H9 (cell line): ENCODE measurements at regions not wholly inside any gene's neighbourhood (a gene's known extent, or its start where the extent isn't known, plus 50 kb on each side); places are given as distances from the start of the nearest gene placed in this dataset.

Source experiments
- DNase-seq: peaks from one replicate; pipeline ENCODE4 v3.0.0-alpha.2; 2017
- H2AFZ ChIP-seq: one replicate; pipeline ENCODE4 v1.6.1; 2013; ENCODE audit warnings: mild to moderate bottlenecking, low read length, control low read depth, moderate library complexity
- H2AK5ac ChIP-seq: 2 replicates; pipeline ENCODE4 v1.6.1; 2013; ENCODE audit warnings: low read length, control low read depth, mixed read lengths; ENCODE audit not compliant: insufficient read length
- H2BK120ac ChIP-seq: one replicate; pipeline ENCODE4 v1.6.1; 2013; ENCODE audit warnings: low read depth, mild to moderate bottlenecking, low read length, control low read depth, inconsistent platforms; ENCODE audit not compliant: poor library complexity, severe bottlenecking
- H2BK12ac ChIP-seq: 2 replicates; pipeline ENCODE4 v1.6.1; 2013; ENCODE audit warnings: low read length, control low read depth, mixed read lengths, low read depth; ENCODE audit not compliant: insufficient read length
- H2BK15ac ChIP-seq: 2 replicates; pipeline ENCODE4 v1.6.1; 2013; ENCODE audit warnings: low read depth, low read length, control low read depth
- H2BK20ac ChIP-seq: one replicate; pipeline ENCODE4 v1.6.1; 2013; ENCODE audit warnings: low read depth, mild to moderate bottlenecking, low read length, control low read depth, inconsistent platforms; ENCODE audit not compliant: poor library complexity, severe bottlenecking
- H2BK5ac ChIP-seq: 2 replicates; pipeline ENCODE4 v1.6.1; 2013; ENCODE audit warnings: low read length, control low read depth, mixed read lengths; ENCODE audit not compliant: insufficient read length
- H3K14ac ChIP-seq: 2 replicates; pipeline ENCODE4 v1.6.1; 2013; ENCODE audit warnings: low read length, control low read depth; ENCODE audit not compliant: insufficient read depth
- H3K18ac ChIP-seq: 2 replicates; pipeline ENCODE4 v1.6.1; 2013; ENCODE audit warnings: low read depth, mild to moderate bottlenecking, mixed read lengths, low read length, control low read depth; ENCODE audit not compliant: insufficient read length
- H3K23ac ChIP-seq: 2 replicates; pipeline ENCODE4 v1.6.1; 2013; ENCODE audit warnings: low read length, control low read depth, mixed read lengths, low read depth; ENCODE audit not compliant: insufficient read length
- H3K23me2 ChIP-seq: 2 replicates; pipeline ENCODE4 v1.6.1; 2013; ENCODE audit warnings: low read depth, mild to moderate bottlenecking, mixed read lengths, low read length, control low read depth; ENCODE audit not compliant: insufficient read length, poor library complexity, severe bottlenecking
- H3K27ac ChIP-seq: 2 replicates; pipeline ENCODE4 v1.5.1; 2013; ENCODE audit warnings: low read length, control low read depth, mixed read lengths, low read depth; ENCODE audit not compliant: insufficient read length
- H3K27me3 ChIP-seq: 2 replicates; pipeline ENCODE4 v1.6.1; 2013; ENCODE audit warnings: low read length, control low read depth, inconsistent platforms; ENCODE audit not compliant: insufficient read depth
- H3K4ac ChIP-seq: 2 replicates; pipeline ENCODE4 v1.6.1; 2013; ENCODE audit warnings: low read depth, mild to moderate bottlenecking, control low read depth, inconsistent platforms, low read length, moderate library complexity
- H3K4me1 ChIP-seq: 2 replicates; pipeline ENCODE4 v1.6.1; 2013; ENCODE audit warnings: low read length, control low read depth, inconsistent platforms; ENCODE audit not compliant: insufficient read depth
- H3K4me2 ChIP-seq: 2 replicates; pipeline ENCODE4 v1.6.1; 2013; ENCODE audit warnings: low read length, control low read depth, mixed read lengths; ENCODE audit not compliant: insufficient read length, insufficient read depth
- H3K56ac ChIP-seq: 2 replicates; pipeline ENCODE4 v1.6.1; 2013; ENCODE audit warnings: low read depth, mild to moderate bottlenecking, mixed read lengths, low read length, control low read depth; ENCODE audit not compliant: insufficient read length
- H3K79me1 ChIP-seq: 2 replicates; pipeline ENCODE4 v1.6.1; 2013; ENCODE audit warnings: low read depth, mild to moderate bottlenecking, moderate library complexity, low read length, control low read depth, inconsistent platforms; ENCODE audit not compliant: insufficient read depth, poor library complexity, severe bottlenecking
- H3K79me2 ChIP-seq: 2 replicates; pipeline ENCODE4 v1.6.1; 2013; ENCODE audit warnings: low read length, control low read depth, inconsistent platforms; ENCODE audit not compliant: insufficient read depth
- H3K9ac ChIP-seq: 2 replicates; pipeline ENCODE4 v1.6.1; 2013; ENCODE audit warnings: low read length, control low read depth, mixed read lengths; ENCODE audit not compliant: insufficient read length; ENCODE audit errors: extremely low read depth
- H3K9me3 ChIP-seq: one replicate; pipeline ENCODE4 v1.6.1; 2013; ENCODE audit warnings: low read depth, low read length, inconsistent platforms; ENCODE audit not compliant: control insufficient read depth
- H3T11ph ChIP-seq: one replicate; pipeline ENCODE4 v1.6.1; 2013; ENCODE audit warnings: mild to moderate bottlenecking, low read length, control low read depth, inconsistent platforms
- H4K20me1 ChIP-seq: one replicate; pipeline ENCODE4 v1.6.1; 2013; ENCODE audit not compliant: control insufficient read depth, insufficient read length, insufficient read depth
- H4K5ac ChIP-seq: 2 replicates; pipeline ENCODE4 v1.6.1; 2013; ENCODE audit warnings: low read depth, mild to moderate bottlenecking, mixed read lengths, low read length, control low read depth; ENCODE audit not compliant: insufficient read length
- H4K8ac ChIP-seq: replicated peaks from 2 replicates; pipeline ENCODE4 v1.6.1; 2013; ENCODE audit warnings: low read length, control low read depth, mixed read lengths, low read depth; ENCODE audit not compliant: insufficient read length
- H4K91ac ChIP-seq: 2 replicates; pipeline ENCODE4 v1.6.1; 2013; ENCODE audit warnings: low read depth, mild to moderate bottlenecking, moderate library complexity, mixed read lengths, low read length, control low read depth; ENCODE audit not compliant: insufficient read length
- H3K27ac Mint-ChIP-seq, 3 experiments: 2 replicates in 2 of 3; 3 replicates in 1 of 3; pipeline ENCODE4 v1.8.0; 2020 to 2021; ENCODE audit warnings: mixed read lengths in 3 of 3, mild to moderate bottlenecking in 1 of 3, moderate library complexity in 1 of 3
- H3K27me3 Mint-ChIP-seq: 2 replicates; pipeline ENCODE4 v1.8.0; 2021; ENCODE audit warnings: low read depth, mild to moderate bottlenecking, moderate library complexity, mixed read lengths
- H3K36me3 Mint-ChIP-seq, 3 experiments: 2 replicates in 2 of 3; 3 replicates in 1 of 3; pipeline ENCODE4 v1.8.0; 2020 to 2021; ENCODE audit warnings: low read depth in 3 of 3, mixed read lengths in 3 of 3; ENCODE audit not compliant: insufficient read depth in 1 of 3
- H3K4me1 Mint-ChIP-seq, 2 experiments: 2 replicates each; pipeline ENCODE4 v1.8.0; 2020; ENCODE audit warnings: mixed read lengths in 2 of 2
- H3K4me3 Mint-ChIP-seq, 2 experiments: 2 replicates in 1 of 2; 3 replicates in 1 of 2; pipeline ENCODE4 v1.8.0; 2020 to 2021; ENCODE audit warnings: mild to moderate bottlenecking in 2 of 2, mixed read lengths in 2 of 2, moderate library complexity in 1 of 2
- H3K9me3 Mint-ChIP-seq, 2 experiments: 2 replicates in 1 of 2; 3 replicates in 1 of 2; pipeline ENCODE4 v1.8.0; 2020; ENCODE audit warnings: mild to moderate bottlenecking in 2 of 2, mixed read lengths in 2 of 2, moderate library complexity in 1 of 2
- CTCF ChIP-seq: fragments of 200-600 bp; sonication (generic); conservative IDR thresholded peaks from 3 replicates; pipeline ENCODE4 v1.8.0; 2021; ENCODE audit warnings: antibody characterized with exemption, mild to moderate bottlenecking
- WGBS: extraction: QIAGEN DNeasy Blood & Tissue Kit; methylation state at CpG from one replicate; pipeline ENCODE4 v1.1.7; 2013; ENCODE audit warnings: missing lambda C conversion rate, low lambda C conversion rate, mixed read lengths; ENCODE audit not compliant: insufficient read length; ENCODE audit errors: extremely low coverage; 5-methylcytosine and 5-hydroxymethylcytosine counted together

GRCh38 chr6:11397622-11398450 is 139.7 kb upstream of the TMEM170B start:
- no peak overlapping the region for H4K8ac ChIP-seq
- no peaks in the 10 kb centered on the region; a peak in 1 of 7 replicates for H3K36me3 Mint-ChIP-seq
- H2BK5ac ChIP-seq, result no peak overlapping the region
- no peak overlapping the region for H2BK15ac ChIP-seq
- TF ChIP-seq CTCF, result no peak
- no peak overlapping the region for H3K9ac ChIP-seq
- no peaks in the 10 kb centered on the region for H3K4me1 Mint-ChIP-seq
- no peaks in the 10 kb centered on the region for H3K9me3 ChIP-seq
- H3K4ac ChIP-seq, result no peak overlapping the region
- no peak for DNase-seq
- no peak overlapping the region for H2AK5ac ChIP-seq
- no peak overlapping the region for H3K14ac ChIP-seq
- H2AFZ ChIP-seq, result no peak overlapping the region
- H4K20me1 ChIP-seq, result no peaks in the 10 kb centered on the region
- H3K79me1 ChIP-seq, result no peaks in the 10 kb centered on the region
- no peak overlapping the region for H3K4me2 ChIP-seq
- H3K4me3 Mint-ChIP-seq, result no peak overlapping the region
- no peak overlapping the region for H2BK12ac ChIP-seq
- H3K9me3 Mint-ChIP-seq, result peaks cover 0 to under 1% of the 10 kb centered on the region in 2 experiments; a peak in 1 of 5 replicates
- no peak overlapping the region for H3K27ac ChIP-seq
- no peaks in the 10 kb centered on the region for H3K27me3 ChIP-seq
- no peak overlapping the region for H2BK120ac ChIP-seq
- H2BK20ac ChIP-seq, result no peak overlapping the region
- no peak overlapping the region for H3T11ph ChIP-seq
- no peak overlapping the region for H3K56ac ChIP-seq
- H3K27me3 Mint-ChIP-seq, result peaks cover 6% of the 10 kb centered on the region; the same call in 1 of the 2 replicates
- no peaks in the 10 kb centered on the region for H3K23me2 ChIP-seq
- no peak overlapping the region for H4K91ac ChIP-seq
- H4K5ac ChIP-seq, result no peak overlapping the region
- no peak overlapping the region for H3K27ac Mint-ChIP-seq
- no peaks in the 10 kb centered on the region for H3K4me1 ChIP-seq
- no CpG with 5 or more reads among the region's 5 CpGs for WGBS
- no peak overlapping the region for H3K18ac ChIP-seq
- no peak overlapping the region for H3K23ac ChIP-seq
- H3K79me2 ChIP-seq, result no peaks in the 10 kb centered on the region
